Heart right ventricle (tissue), 16 donors: ENCODE measurements at regions not wholly inside any gene's neighbourhood (a gene's known extent, or its start where the extent isn't known, plus 50 kb on each side); places are given as distances from the start of the nearest gene placed in this dataset.

Source experiments
- ATAC-seq, 8 donors: fragments of 200-7000 bp; cut with Tn5 transposase; one replicate each; pipeline ENCODE4 v1.9.1; 2020; ENCODE audit warnings: mild to moderate bottlenecking in 8 of 8, moderate library complexity in 8 of 8, moderate number of reproducible peaks in 1 of 8
- DNase-seq, 2 donors: peaks; one replicate each; pipeline ENCODE4 v3.0.0-alpha.2; 2020
- H3K27ac ChIP-seq, 10 donors: fragments of 200-600 bp; sonication (generic) in 2 of 10; one replicate each; pipeline versions ENCODE4 v1.5.0 to v1.8.0; 2020 to 2022; ENCODE audit warnings: mild to moderate bottlenecking in 3 of 10
- H3K27me3 ChIP-seq, 7 donors: fragments of 200-600 bp; one replicate each; pipeline ENCODE4 v1.8.0; 2021 to 2022; ENCODE audit warnings: mild to moderate bottlenecking in 2 of 7
- H3K36me3 ChIP-seq, 9 donors: fragments of 200-600 bp; sonication (generic) in 1 of 9; one replicate each; pipeline versions ENCODE4 v1.5.0 to v1.8.0; 2020 to 2022; ENCODE audit warnings: mild to moderate bottlenecking in 2 of 9
- H3K4me1 ChIP-seq, 9 donors: fragments of 200-600 bp; sonication (generic) in 1 of 9; one replicate each; pipeline versions ENCODE4 v1.5.0 to v1.8.0; 2020 to 2022; ENCODE audit warnings: mild to moderate bottlenecking in 4 of 9
- H3K4me3 ChIP-seq, 10 donors: fragments of 200-600 bp; sonication (generic) in 2 of 10; one replicate each; pipeline versions ENCODE4 v1.5.0 to v1.8.0; 2020 to 2022; ENCODE audit warnings: mild to moderate bottlenecking in 7 of 10, moderate library complexity in 2 of 10
- H3K9me3 ChIP-seq, 11 donors: fragments of 200-600 bp in 10 of 11; sonication (generic) in 2 of 11; one replicate each; pipeline versions ENCODE4 v1.5.0 to v1.8.0; 2013 to 2022; ENCODE audit warnings: mild to moderate bottlenecking in 2 of 11, control low read depth in 1 of 11, moderate library complexity in 1 of 11
- CTCF ChIP-seq, 9 donors: fragments of 200-600 bp; sonication (generic) in 2 of 9; IDR thresholded peaks; one replicate each; pipeline versions ENCODE4 v1.5.0 to v1.8.0; 2021 to 2022; ENCODE audit warnings: antibody characterized with exemption in 9 of 9, mild to moderate bottlenecking in 5 of 9, moderate library complexity in 1 of 9
- WGBS, 2 donors: extraction: QIAGEN DNeasy Blood & Tissue Kit; methylation state at CpG; one replicate each; pipeline ENCODE4 v1.1.7; 2013; ENCODE audit warnings: inconsistent platforms in 1 of 2; 5-methylcytosine and 5-hydroxymethylcytosine counted together
- intact Hi-C, 10 donors: fragments of 100-400 bp; cut with DNase I; formaldehyde crosslinking; loops; one replicate each; pipeline versions ENCODE4 v1.11.1 to v1.14.2; 2022
- donor health status: Arrhythmogenic right ventricular cardiomyopathy.
- donor health status: ischemic (EF 13 %, LVEDD 7.1; RV severe dilation, severe dysfunction).
- donor health status: healthy with polysubstance abuse.
- donor health status: DM: no; HTN: yes; CAD: no.
- donor health status: DM: no; HTN: no; CAD: no.
- donor health status: ischemic (EF 25% LVEDD 6.9; RV normal size, moderate dysfunction).
- donor health status: ischemic (EF 25% LVEDD 5.7; RV mildly dilated, moderate dysfunction).
- donor health status: healthy.
- donor health status: DM: yes; HTN: yes; CAD: no.
- donor health status: Ischemic cardiomyopathy.
- donor health status: ischemic (EF 35%, LVEDD 5.7; RV mildly dilated, moderate dysfunction).
- donor health status: nonischemic (EF 11% LVEDD 7.7; RV severe dilation, severe dysfunction).
- donor health status: DM: yes; HTN: yes; CAD: no.
- donor health status: PGD.
- donor health status: ischemic (EF 29% LVEDD 5.4; RV normal size, mild dysfunction).
- donor health status: nonischemic (EF 23%, LVEDD 6.1; RV moderate dilation, normal function).

- H3K9me3 ChIP-seq = peaks cover 0 to 3% (median 0%) of the 10 kb centered on the region in 11 donors
- intact Hi-C loops = loop anchor here in 3 of 10 donors (5.0 to 10.0 kb wide), 2 partner anchors 91 to 499 kb away; partner anchors contain the start of gene BMP6 (in 1 of the 3)
- no peak for TF ChIP-seq CTCF (IDR thresholded peaks at IDR 0.05)
- no peak overlapping the region for H3K4me3 ChIP-seq
- DNase-seq = no peak
- no peaks in the 10 kb centered on the region for H3K36me3 ChIP-seq
- peaks cover 0 to 4% (median 0%) of the 10 kb centered on the region in 7 donors for H3K27me3 ChIP-seq
- no peak overlapping the region for H3K27ac ChIP-seq
- 85 to 88% methylated on average over 2 of the region's 2 CpGs for whole genome bisulfite sequencing, 2 donors
- no peak for ATAC-seq
- no peaks in the 10 kb centered on the region for H3K4me1 ChIP-seq
These were observed 121.3 kb upstream of the EEF1E1 start for GRCh38 chr6:8223678-8224077.

GRCh38 chr6:8219352-8219943 is 117.1 kb upstream of the EEF1E1 start:
- DNase-seq = peak in 1 of 2 donors; percentile 21
- H3K4me1 ChIP-seq = no peaks in the 10 kb centered on the region
- ATAC-seq = peak in 1 of 8 donors; percentile 61
- peaks cover 0 to 17% (median 4%) of the 10 kb centered on the region in 7 donors for H3K27me3 ChIP-seq
- H3K9me3 ChIP-seq = peaks cover 0 to 3% (median 0%) of the 10 kb centered on the region in 11 donors
- no peak overlapping the region for H3K4me3 ChIP-seq
- H3K36me3 ChIP-seq = no peaks in the 10 kb centered on the region
- no peak overlapping the region for H3K27ac ChIP-seq
- TF ChIP-seq CTCF (IDR thresholded peaks at IDR 0.05) = peak; percentile 50 to 84 (median 74)
- intact Hi-C loops = loop anchor here in 7 of 10 donors (1.0 to 10.0 kb wide), 3 partner anchors 88 to 495 kb away; partner anchors contain the start of gene BMP6 (in 1 of the 7)
- 1 to 3% methylated on average over 3 of the region's 3 CpGs for WGBS, 2 donors

- no peak overlapping the region for H3K27ac ChIP-seq
- DNase-seq (no peak), ATAC-seq (no peak)
- TF ChIP-seq CTCF (IDR thresholded peaks at IDR 0.05) = no peak
- H3K36me3 ChIP-seq = no peaks in the 10 kb centered on the region
- H3K9me3 ChIP-seq = peaks cover 0 to 3% (median 0%) of the 10 kb centered on the region in 11 donors
- WGBS, 2 donors = 75 to 79% methylated on average over 5 of the region's 5 CpGs
- intact Hi-C loops = loop anchor here in 7 of 10 donors (1.0 to 10.0 kb wide), 3 partner anchors 88 to 494 kb away; partner anchors contain the start of gene BMP6 (in 1 of the 7)
- no peaks in the 10 kb centered on the region for H3K4me1 ChIP-seq
- no peak overlapping the region for H3K4me3 ChIP-seq
- H3K27me3 ChIP-seq = peaks cover 0 to 22% (median 7%) of the 10 kb centered on the region in 7 donors
These were observed 116.5 kb upstream of the EEF1E1 start for GRCh38 chr6:8218861-8219260.

- no peaks in the 10 kb centered on the region for H3K4me1 ChIP-seq
- TF ChIP-seq CTCF (IDR thresholded peaks at IDR 0.05) = no peak
- intact Hi-C loops = loop anchor here in 1 of 10 donors (10.0 kb wide), 1 partner anchor 491 kb away; the partner anchor contains the start of gene BMP6
- H3K27ac ChIP-seq = no peak overlapping the region
- no peak for DNase-seq
- 71 to 79% methylated on average over 6 of the region's 6 CpGs for WGBS, 2 donors
- H3K4me3 ChIP-seq = no peak overlapping the region
- no peaks in the 10 kb centered on the region for H3K36me3 ChIP-seq
- ATAC-seq = no peak
- H3K9me3 ChIP-seq = no peaks in the 10 kb centered on the region
- peaks cover 0 to 32% (median 11%) of the 10 kb centered on the region in 7 donors for H3K27me3 ChIP-seq
These were observed 113.3 kb upstream of the EEF1E1 start for GRCh38 chr6:8215631-8216030.
